GM18868 (cell line): ENCODE measurements at regions not wholly inside any gene's neighbourhood (a gene's known extent, or its start where the extent isn't known, plus 50 kb on each side); places are given as distances from the start of the nearest gene placed in this dataset.

ENCODE experiments used
- ATAC-seq: cut with Tn5 transposase; IDR thresholded peaks from one replicate; pipeline ENCODE4 v1.9.1; 2021; ENCODE audit warnings: mild to moderate bottlenecking, moderate library complexity; ENCODE audit not compliant: unreplicated experiment

DNA sequence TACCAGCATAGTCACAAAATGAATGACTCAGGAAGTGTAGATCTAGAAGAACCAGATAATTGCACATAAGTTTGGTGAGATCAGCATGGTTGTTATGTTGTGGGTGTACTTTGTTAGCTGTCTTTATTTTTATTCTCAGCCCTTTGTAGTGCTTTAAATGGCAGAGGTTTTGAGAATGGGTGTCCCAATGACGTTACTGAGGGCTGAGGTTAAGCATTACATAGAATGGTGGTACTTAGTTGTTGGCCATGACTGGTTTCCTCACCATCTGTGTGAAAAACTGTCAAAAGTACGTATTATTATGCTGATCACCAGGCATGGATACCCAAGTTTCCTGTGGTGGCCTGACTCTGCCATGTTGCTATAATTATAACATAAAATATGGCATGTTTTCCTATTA is 165.8 kb downstream of the UBE2E3 start:
- ATAC-seq, result no peak

DNA sequence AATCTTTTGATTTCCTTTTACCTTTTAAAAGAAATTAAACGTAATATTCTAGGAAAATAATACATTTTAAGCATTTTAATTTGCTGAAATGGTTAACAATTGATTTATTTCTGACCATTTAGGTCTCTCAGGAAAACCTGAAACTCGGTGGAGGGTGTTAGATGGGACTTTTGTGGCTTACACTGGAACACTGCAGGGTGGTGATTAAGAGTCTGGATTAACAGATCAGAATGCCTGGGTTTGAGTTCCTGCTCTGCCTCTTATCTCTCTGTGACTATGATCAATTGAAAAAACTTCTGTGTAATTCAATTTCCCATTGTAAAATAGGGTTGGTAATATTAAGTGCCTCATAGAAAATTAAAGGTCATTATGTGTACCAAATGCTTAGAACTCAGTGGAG is 168.7 kb downstream of the UBE2E3 start:
- no peak for ATAC-seq

DNA sequence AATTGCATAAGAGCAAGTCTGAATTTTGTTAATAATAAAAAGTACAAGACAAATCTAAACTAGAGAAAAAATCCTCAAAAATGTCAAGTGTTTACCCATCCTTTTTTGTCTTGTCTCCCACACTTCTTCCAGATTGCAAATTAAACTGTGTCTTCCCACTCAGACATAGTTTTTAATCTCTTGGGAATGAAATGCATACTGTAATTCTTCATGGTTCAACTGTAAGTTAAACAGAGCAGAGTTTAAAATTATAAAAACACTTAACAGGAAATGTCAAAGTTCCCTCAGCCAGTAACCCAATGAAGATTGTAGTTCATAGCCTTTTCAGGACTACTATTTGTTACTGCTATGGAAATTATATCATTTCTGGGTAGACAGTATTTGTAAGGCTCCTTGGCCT is 171.8 kb downstream of the UBE2E3 start:
- ATAC-seq, result no peak

DNA sequence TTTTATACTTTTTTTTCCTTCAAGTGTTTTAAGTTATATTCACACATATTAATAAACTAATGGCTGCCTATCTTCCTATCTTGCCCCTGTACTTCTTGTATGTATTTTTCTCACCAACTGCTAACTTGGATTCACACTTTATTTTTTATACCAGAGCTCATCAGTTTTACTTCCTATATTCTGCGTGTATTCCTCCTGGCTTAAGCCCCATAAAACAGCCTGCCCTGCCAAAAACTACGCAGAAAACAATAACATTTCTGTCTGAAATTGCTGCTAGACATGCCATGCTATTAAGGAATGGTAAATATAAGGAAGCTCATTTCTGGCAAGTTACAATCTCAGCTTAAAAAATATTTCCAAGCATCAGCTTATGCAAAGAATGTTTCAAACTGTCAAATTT is 172.3 kb downstream of the UBE2E3 start:
- ATAC-seq, result no peak

DNA sequence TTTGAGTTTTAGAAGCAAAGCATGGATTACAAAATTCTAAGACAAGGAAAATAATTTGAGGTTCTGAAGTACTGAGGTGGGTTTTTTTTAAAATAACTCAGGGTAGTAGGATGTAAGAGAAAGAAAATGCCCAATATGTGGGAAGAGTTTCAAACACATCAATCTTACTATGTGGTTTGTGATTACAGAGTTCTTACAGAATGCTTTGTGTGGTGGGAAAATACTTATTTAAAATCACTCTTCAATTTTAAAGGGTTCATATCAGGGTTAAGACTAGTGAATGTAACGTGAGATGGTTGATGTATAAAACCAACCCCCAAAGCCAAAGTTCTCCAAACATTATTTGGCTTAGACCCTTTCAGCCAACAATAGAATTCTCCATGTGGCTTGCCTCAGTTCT is 173.5 kb downstream of the UBE2E3 start:
- ATAC-seq, result no peak

DNA sequence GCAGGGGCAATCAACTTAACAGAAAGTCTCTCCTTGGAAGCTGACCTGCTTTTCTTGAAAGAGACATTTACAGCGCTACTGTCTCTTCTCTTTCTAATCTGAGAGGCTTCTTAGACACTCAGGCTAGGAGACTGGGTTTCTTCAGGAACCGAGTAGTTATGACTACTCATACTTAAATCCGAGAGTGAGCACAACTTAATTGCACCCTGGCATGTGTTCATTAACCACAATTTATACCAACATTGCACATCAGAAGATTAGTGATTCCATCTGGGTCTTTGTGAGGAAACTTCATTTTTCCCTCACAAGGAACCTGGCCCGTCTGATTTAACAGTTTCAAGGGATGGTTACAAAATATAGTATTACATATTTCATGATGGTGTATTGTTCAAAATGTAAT is 176.9 kb downstream of the UBE2E3 start:
- no peak for ATAC-seq

DNA sequence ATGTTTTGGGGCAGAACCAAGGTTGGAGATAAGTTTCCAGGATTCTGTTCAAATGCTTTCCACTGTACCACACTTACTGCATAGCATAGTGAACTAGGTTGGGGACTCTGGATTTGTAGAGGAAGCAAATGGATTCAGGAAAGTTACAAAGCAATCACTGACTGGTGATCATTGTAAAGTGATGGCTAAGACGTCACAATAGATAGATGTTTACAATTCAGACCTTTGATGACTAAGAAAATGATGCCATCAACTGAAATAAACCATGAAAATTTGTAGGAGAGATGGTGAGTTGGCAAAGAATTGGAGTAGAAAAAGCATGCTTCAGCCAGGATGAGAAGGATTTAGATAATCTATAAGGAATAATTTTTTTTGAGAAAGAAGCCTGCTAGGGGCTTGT is 178.0 kb downstream of the UBE2E3 start:
- ATAC-seq, result no peak

DNA sequence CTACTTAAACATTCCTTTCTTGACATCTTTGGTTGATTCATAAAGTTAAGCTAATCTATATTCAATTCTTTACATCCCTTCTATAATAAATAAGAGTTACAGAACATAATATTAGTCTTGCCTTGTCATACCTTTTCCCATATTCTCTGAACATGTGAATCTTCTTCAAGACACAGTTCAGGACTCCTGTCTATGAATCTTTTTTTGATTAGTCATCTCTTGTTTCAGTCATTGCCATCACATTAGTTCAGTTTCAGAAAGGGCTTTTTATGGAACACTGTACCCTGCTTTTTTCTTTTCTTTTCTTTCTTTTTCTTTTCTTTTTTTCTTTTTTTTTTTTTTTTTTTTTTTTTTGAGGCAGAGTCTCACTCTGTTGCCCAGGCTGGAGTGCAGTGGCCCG is 181.2 kb downstream of the UBE2E3 start:
- ATAC-seq, result peak; percentile 35

DNA sequence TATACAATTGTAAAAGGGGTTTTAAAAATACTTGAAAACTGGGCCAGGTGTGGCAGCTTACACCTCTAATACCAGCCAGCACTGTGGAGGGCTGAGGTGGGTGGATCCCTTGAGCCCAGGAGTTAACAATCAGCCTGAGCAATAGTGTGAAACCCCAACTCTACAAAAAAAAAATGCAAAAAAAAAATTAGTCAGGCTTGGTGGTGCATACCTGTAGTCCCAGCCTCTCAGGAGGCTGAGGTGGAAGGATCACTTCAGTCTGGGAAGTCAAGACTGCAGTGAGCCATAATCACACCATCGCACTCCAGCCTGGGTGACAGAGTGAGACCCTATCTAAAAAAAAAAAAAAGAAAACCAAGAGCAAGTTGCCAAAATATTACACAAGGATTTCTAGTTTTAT is 182.7 kb downstream of the UBE2E3 start:
- ATAC-seq, result no peak

DNA sequence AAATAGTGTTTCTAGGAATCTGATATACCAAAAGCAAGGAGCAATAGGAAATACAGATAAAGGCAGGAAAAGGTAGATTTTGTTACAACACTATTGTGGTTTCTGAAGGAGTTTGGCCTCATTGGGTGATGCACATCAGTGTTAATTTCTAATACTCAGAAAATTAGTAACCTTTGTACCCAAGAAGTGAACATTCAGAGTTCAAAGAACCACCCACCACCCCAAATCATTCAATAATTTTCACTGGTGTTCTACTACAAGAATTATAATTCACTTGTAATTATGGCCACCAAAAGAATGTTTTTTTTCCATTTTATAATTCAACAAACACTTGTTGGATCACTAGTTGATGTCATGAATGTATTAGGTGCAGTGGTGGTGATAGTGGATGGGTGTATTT is 183.3 kb downstream of the UBE2E3 start:
- no peak for ATAC-seq

DNA sequence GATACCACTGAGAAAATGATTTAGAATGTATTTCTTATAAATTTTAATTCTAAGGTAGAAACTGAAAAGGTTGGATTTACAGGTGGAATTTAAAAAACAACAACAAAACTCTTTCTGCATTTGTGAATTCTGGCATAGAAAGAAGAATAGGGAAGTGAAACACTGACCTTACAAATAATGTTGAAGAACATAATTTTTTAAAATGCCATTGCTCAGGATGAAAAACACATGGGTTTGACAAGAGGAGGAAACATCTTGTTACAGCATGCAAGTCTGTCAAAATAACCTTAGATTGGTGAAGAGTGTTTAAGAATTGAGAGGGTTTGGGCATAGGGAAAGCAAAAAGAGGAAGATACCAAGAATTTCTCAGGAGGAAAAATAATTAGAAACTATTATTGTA is 184.3 kb downstream of the UBE2E3 start:
- ATAC-seq, result peak; percentile 60

DNA sequence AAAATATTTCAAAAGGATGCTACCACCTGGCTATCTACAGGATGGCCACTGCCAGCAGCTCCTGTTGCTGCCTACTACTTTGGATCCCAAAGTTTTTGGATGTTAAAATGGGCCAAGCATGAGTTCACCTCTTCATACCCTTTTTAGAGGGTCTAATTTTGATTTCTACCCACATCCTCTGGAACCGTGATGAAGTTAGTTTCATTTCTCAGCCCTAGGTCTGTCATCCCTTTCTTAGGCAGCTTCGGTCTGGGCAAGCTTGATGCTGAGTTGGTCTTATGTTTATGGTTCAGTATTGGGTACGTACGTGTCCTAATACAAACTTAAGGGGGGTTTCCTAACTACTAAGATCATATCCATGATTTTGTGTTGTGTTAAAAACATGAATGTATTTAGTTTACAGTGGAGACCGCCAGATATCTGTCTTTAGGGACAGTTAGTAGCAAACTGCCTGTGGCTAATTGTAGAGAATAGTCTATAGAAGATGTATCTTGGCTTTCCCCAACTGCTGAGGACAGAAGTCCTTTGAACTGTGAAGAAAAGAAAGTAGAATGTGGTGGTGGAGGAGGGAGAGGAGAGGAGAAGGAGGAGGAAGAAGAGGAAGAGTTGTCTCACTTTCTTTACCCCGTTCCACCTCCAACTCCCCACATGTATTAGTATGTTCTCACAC is 184.9 kb downstream of the UBE2E3 start:
- peak; percentile 72 for ATAC-seq

DNA sequence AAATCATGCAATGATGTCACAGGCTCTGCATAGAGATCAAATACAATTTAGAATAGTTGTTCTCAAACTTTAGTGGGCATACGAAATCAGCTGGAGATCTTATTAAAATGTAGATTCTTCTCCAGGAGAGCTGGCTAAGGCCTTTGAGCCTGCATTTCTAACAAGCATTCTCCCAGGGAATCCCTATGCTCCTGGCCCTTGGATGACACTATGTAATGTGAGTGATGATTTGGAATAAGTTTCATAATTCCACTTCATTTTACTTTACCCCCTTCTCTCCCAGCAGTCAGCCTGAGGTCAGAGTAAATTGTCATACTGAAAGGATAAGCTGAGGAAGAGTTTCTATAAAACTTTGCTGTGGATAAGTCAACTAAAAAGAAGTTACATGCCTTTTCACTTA is 189.1 kb downstream of the UBE2E3 start:
- ATAC-seq, result no peak

DNA sequence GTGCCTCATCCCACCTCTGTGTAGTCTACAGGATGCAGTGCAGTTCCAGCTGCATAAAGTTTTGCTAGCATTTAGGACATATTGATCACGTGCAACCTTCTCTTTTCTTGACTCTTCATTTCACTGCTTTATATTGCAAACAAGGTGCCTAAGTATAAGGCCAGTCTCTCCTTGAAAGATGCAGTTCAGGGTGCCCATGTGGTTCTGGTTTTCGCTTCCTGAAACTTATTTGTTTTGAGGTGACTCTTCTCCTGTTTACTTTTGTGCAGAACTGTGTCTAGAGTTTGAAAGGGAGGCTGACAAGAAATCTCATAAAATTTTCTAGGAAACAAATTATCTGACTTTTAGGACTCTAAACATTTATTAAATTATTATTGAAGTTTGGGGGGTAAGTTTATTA is 189.9 kb downstream of the UBE2E3 start:
- ATAC-seq, result peak; percentile 30

DNA sequence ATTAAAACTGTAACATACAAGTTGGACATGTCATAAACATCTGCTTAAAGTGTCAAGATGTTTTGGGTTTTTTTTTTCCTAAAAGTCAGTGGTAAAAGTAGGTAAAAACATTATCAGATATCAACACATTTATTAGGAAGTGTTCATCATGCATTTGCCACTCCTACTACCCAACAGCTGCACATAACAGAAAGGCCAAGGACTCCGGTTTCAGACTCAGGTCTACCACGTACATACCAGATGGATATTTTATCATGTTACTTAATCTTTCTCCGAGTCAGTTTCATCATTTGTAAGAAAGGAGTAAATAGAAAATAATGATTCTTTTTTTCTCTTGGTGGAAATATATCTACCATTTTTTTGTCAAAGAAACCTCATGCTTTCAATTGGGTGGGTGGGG is 192.3 kb downstream of the UBE2E3 start:
- no peak for ATAC-seq

DNA sequence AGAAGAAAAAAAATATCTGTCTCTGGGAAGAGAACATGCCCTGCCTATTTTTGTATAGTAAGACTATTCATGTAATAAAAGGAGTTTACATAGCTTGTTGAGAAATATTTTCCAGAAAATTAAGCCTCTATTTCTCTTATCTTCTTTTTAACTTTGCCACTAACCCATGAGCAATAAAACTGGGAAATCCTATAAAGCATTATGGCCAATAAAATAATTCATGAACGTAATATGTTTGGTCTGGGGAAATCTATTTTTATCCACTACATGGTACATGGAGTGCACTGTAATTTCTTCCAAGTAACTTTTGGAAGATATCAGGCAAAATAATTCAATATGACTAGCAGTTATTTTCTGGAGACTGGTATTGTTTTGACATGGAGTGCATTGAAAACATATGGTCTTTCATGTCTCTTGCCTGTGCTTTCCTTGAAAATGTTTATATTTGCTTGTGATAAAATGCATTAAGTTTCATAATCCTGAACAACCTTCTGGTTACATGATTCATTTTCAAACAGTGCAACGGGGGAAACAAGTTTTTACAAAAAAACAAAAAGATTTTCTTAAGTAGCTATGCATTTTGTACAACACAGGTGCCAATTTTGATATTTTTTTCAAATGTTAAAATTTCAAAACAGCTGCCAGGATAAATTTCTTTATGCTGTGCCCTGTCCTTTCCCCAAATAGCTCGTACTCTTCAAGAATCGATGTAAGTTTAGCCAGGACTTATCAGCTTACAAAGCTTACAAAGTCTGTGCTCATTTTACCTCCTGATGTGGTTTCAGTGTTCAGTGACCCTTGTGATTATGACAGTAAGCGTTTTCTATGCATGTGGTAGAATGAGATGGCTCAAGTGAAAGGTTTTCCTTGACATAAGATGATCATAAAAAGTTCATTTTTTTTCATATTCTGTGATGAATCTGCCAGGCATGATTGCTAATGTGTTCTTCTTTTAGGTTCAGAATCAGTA is 194.5 kb downstream of the UBE2E3 start:
- peak; percentile 79 for ATAC-seq

DNA sequence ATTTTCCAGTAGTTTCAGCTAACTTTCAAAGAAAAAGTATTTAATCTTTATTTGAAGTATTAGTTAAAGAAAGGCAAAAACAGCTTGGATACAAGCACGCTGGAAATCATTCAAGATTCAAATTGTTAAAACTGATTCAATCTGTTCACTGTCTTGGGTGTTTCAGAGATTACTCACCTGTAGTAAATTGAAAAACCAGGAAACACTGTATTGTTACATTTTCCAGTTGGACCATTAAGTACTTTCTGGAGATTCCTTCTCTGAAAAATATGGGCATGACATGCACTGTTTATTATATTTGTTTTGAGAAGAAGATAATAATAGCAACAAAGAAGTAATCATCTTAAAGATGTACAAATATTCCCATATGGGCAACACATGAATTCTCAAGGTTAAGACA is 196.1 kb downstream of the UBE2E3 start:
- no peak for ATAC-seq

DNA sequence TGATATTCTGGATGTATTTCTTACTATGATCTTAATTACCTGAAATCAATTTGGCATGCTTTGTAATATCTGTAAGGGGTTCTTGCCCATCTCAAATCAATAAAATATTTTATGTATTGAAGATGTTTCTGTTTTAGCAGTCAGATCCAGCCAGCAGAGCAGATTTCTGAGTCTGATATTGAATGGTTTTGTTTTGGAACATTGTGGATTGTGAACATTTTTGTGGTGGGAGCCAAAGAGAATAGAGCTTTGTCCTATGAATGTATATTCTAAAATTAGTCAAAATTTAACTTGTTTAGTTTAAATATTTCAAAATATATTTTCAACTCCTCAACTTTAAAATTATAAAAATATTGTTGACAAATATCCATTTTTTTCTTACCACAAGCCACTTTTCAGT is 197.0 kb downstream of the UBE2E3 start:
- no peak for ATAC-seq

DNA sequence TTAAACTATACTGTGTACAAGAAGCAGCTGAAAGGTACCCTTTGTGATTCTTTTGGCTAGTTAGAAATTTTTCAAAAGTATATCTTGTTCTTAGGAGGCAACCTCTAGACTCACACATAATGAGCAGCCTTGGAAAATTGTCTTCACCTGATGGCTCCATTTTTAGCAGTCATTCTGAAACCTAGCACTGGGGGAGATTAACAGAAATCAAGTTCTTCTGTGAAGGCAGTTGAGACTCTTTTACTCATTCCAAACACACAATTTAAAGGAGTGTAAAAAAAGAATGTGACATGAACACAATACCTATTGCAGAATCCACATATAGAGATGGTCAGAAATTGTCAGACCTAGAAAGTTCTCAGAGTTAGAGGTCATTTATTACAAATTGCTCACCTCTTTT is 197.7 kb downstream of the UBE2E3 start:
- peak; percentile 49 for ATAC-seq

DNA sequence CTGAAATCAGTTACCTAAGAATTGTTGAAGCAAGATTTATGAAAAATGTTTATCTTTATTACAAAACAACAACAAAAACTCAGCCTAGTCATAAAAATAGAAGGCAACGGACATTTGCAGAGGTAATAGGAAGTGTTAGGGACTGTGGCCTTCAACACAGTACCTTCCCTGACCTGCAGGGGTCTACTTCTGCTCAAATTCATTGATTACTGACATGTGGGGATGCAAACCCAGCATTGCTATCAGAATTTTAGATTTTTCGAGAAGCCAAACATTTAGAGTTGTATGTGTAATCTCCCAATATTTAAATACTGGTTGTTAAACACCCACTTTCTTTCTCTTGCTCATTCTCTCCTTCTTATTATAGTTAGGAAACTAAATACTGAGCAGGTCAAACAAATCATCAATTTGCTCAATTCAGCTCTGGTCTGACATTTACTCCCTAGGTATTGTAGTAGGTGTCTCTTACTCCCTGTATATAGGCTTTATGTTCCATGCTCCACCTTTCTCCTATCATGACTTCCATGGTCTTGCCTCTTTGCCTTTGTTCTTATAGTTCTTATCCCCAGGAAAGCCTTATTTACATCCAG is 198.5 kb downstream of the UBE2E3 start:
- no peak for ATAC-seq

DNA sequence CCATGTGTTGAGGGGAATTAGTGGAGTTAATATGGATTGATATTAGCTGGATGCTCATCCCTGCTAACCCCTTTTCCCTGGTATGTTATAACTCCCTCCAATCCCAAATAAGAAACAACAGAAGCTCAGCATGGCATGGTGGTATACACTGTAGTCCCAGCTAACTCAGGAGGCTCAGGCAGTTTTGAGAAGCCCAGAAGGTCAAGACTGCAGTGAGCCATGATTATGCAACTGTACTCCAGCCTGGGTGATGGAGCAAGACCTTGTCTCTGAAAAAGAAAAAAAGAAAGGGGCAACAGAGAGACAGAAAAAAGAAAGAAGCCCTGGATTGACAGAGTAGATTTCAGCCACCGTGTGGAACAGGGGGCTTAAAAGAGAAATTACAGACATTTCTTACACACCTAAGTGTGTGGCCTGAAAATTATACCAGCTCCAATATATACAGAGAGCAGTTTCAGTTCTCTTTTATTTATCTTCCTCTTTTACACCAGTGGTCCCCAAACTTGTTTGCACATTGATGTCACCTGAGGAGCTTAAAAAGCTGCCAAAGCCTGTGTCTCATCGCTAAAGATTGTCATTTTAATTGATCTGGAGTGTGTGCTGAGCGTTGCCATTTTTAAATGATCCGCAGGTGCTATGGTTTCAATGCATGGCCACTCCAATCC is 203.6 kb downstream of the UBE2E3 start:
- peak; percentile 100 for ATAC-seq
